ENCODE measurements at regions not wholly inside any gene's neighbourhood (a gene's known extent, or its start where the extent isn't known, plus 50 kb on each side); places are given as distances from the start of the nearest gene placed in this dataset.
"Not testable (repeated sequence)": the region's sequence is repeated elsewhere in the genome, so short reads cannot be mapped to it uniquely, and the experiment has no call there.

DNA sequence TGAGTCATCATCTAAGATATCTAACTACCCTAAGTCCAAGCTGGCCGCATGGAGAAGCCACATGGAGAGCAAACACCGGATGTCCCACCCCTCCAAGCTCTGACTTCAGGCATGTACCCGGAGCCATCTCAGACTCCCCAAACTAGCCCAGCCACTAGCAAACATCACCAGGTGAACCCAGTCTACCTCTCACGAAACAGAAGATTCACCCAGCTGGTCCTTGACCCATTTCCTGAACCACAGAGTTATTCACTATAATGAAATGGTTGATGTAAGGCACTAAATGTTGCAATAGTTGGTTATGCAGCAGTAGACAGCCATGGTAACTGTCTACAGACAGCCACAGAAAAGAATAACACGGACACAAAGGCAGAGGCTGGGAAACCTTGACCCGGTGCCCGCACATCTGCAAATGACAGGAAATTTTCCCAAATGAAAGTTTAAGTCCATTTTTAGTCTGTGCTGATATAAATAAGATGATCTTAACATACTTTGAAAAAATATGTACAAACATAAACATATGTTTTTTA lies 265.5 kb upstream of the ATP10A start:
- DNase-seq: no peak

GRCh38 chr15:26126819-26127387 lies 263.8 kb upstream of the ATP10A start:
- no peak for DNase-seq

DNA sequence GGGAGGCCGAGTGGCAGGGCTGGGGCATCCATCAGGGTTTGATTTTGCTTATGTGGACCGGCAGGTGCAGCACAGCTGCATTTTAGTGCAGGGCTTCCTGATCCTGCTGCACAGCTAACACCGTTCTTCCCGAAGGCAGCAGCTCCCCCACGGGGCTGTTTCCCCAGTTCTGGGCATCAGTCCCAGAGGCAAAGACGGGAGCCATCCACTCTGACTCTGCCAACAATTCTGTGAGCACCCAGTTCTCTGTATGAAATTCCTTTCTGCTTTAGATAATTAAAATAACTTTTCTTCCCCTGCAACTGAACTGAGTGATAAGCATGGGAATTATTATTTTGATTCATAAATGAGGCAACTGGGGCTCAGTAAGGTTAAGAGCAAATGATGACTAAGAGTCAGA lies 262.9 kb upstream of the ATP10A start:
- DNase-seq: peak in 12 of 56 donors; percentile 4 to 58 (median 24)

GRCh38 chr15:26125664-26126063 lies 262.5 kb upstream of the ATP10A start:
- DNase-seq: no peak

DNA sequence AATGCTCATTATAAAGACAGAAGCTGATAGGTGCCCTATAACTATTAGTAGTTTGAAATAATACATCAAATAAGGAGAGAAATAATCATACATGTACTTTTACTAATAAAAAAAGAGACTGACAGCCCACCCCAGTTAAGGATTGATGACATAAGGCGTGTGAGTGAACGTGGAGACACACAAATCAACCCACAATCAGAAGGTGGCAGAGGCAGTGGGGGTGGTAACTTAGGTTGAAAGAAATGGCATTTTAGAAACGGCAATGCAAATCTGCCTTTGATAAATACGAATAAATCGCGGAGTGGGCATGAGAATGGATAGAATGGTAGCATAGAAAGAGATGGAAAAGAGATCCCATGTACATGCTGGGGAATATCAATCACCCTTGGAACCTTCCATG lies 256.2 kb upstream of the ATP10A start:
- no peak for DNase-seq

- peak in 3 of 56 donors; percentile 7 to 22 (median 17) for DNase-seq
Observed at GRCh38 chr15:26115229-26115943, 252.3 kb upstream of the ATP10A start.

- not testable (repeated sequence) for DNase-seq
Observed at GRCh38 chr15:26114128-26114527, 251.0 kb upstream of the ATP10A start.

- DNase-seq: no peak
Observed at GRCh38 chr15:26113296-26113695, 250.2 kb upstream of the ATP10A start.

DNA sequence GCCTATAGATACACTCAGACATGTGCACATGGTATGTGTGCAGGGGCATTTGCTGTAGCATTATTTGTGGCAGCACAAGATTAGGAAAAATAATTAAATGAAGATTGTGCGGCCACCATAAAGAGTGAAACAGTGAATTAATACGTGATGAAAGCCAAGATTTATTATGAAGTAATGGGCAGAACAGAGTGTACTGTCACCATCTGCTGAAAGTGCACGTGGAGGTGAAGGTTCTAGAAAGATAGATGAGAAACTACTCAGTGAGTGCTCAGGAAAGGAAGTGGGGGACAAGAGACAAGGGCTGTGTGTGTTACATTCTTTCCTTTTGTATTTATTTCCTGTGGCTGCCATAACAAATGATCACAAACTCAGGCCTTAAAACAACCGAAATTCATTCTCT lies 246.1 kb upstream of the ATP10A start:
- no peak for DNase-seq

GRCh38 chr15:26106556-26106955 lies 243.4 kb upstream of the ATP10A start:
- no peak for DNase-seq

DNA sequence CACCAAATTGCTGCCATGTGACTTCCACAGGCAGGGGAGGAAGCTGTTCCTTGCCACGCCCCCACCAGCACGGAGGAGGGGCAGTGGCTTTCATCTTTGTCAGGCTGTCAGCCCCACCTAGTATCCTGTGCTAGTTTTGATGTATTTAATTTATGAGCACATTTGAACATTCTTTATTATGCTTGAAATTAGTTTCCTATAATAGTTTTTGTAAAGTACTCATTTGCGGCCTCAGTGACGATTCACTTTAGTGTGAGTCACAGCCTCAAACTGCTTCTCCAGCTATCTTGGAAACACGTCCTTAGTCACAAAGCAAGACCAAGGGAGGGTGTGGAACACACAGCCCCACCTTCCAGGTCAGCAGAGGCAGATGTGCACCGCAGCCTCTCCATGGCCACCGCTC lies 239.9 kb upstream of the ATP10A start:
- peak in 30 of 56 donors; percentile 7 to 80 (median 58) for DNase-seq

- DNase-seq: no peak
Observed at GRCh38 chr15:26102365-26102764, 239.2 kb upstream of the ATP10A start.

DNA sequence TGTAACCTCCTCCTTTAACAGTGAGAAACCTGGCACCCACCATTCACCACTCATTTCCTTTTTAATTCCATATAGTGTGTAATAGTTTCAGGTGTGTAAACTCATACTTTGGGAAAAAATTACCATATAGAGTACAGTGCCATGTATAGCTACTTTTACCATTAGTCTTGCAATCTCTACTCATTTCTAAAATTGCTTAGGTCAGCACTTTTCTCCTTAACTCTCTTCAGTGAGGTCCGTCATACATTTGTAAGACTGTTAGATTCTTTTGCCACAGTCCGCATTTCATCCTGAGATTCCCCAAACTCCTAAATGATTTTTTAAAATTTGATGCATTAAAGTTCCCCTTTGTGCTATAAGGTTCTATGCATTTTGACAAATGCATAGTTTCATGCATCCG lies 238.3 kb upstream of the ATP10A start:
- DNase-seq: no peak

GRCh38 chr15:26098801-26099200 lies 235.7 kb upstream of the ATP10A start:
- no peak for DNase-seq

DNA sequence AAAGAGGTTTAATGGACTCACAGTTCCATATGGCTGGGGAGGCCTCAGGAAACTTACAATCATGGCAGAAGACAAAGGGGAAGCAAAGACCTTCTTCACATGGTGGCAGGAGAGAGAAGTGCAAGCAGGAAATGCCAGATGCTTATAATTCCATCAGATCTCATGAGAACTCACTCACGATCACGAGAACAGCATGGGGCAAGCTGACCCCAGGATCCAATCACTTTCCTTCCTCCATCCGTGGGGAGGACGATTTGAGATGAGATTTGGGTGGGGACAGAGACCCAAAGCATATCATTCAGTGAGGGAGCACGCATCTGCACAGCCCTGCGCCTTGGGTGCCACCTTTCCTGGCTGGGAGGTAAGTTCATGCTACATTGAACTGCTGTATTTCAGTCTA lies 234.1 kb upstream of the ATP10A start:
- DNase-seq: no peak

DNA sequence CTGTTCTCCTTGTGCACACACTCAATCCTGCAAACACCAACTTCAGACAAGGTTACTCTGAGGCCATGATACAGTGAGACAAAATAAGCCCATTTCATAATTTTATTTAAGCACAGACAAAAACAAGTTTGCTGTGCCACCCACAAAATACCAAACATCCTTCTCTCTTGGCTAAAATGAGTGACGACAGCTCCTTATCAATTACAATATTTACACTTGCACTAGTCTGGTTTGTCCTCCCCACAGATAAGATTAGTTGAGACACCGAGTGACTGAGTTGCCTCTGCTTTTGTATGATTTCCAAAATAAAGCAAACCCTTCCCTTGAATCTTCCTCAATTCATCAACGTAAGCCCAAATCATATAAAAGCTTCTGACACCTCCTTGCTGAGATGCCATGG lies 233.5 kb upstream of the ATP10A start:
- no peak for DNase-seq

DNA sequence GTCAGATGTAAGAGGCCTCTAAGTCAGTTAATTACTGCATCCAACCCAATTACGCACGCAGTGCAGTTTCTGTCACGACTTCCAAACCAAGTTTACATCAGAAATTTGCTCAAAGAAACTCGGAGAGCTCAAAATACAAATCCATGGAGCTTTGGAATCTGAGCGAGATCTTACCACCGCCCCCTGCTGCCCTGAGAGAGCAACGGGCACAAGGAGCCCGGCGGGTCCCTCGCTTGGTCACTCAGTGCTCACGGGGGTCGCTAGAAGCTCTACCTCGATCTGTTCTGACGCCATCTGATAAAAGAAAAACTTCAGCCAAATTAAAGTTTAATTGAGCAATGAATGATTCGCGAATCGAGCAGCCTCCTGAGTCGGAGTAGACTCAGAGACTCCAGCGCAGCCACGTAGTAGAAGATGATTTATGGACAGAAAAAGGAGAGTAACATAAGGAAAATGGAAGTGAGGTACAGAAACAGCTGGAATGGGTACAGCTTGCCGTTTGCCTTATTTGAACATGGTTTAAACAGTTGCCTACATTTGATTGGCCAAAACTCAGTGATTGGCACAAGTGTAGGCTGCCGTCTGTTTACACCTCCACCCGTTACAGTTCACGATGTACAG lies 232.7 kb upstream of the ATP10A start:
- no peak for DNase-seq

- DNase-seq: no peak
Observed at GRCh38 chr15:26091184-26091583, 228.1 kb upstream of the ATP10A start.

DNA sequence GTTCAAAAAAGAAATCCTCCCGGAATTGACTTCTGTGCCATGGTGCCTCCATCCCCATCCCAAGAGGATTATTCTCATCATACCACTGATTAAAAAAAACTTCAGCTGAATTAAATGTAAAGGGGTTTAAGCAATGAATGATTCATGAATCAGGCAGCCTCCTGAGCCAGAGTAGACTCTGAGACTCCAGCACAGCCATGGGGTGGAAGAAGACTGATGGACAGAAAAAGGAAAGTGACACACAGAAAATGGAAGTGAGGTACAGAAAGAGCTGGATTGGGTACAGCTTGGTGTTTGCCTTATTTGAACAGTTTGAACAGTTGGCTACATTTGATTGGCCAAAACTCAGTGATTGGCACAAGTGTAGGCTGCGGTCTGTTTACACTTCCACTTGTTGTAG lies 224.8 kb upstream of the ATP10A start:
- no peak for DNase-seq

- DNase-seq: peak in 7 of 56 donors; percentile 10 to 51 (median 27)
Observed at GRCh38 chr15:26087395-26087794, 224.3 kb upstream of the ATP10A start.

DNA sequence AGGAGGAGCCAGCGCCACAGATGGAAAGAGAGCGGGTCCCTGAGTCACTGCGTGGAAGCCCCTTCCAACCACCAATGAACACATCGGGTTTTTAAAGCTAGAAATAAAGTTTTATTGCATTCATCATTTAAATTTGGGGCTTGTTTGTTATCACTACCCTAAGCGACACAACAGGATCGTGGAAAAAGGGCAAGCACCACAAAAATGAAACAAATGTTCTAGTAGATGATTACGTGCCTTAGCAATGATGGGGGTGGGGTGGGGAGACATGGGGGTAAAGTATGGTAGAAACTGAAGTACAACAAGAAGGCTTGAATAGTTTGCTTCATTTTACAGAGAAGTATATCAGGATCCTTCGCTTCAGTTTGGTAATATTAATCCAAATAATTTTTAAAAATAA lies 221.6 kb upstream of the ATP10A start:
- no peak for DNase-seq

DNA sequence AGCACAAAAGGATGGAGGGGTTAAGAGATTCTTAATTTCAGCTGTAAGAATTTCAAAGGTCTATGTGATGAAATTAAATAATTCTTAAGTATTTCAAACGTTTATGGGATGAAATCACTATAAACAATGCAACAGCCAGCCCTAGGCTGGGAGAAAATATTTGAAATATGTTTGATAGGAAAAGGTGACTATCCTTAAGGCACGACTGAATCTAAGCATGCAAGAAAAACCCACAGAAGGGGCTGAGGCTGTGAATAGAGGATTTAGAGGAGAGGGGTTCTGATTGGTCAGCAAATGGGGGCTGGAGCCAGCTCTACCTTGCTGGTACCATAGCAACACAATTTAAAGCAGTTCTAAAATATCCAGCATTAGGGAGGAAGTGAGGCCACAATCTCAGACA lies 220.8 kb upstream of the ATP10A start:
- DNase-seq: no peak

GRCh38 chr15:26083457-26083856 lies 220.3 kb upstream of the ATP10A start:
- no peak for DNase-seq
